Upper lobe of right lung (tissue), 1 donor: ENCODE measurements at regions not wholly inside any gene's neighbourhood (a gene's known extent, or its start where the extent isn't known, plus 50 kb on each side); places are given as distances from the start of the nearest gene placed in this dataset.

Experiments
- ATAC-seq: fragments of 200-7000 bp; cut with Tn5 transposase; one replicate; pipeline ENCODE4 v1.9.1; 2020; ENCODE audit warnings: mild to moderate bottlenecking, moderate library complexity
- DNase-seq: peaks from one replicate; pipeline ENCODE4 v3.0.0-alpha.2; 2020
- H3K27ac ChIP-seq: fragments of 200-600 bp; one replicate; pipeline ENCODE4 v1.8.0; 2022
- H3K27me3 ChIP-seq: fragments of 200-600 bp; one replicate; pipeline ENCODE4 v1.8.0; 2022; ENCODE audit warnings: mild to moderate bottlenecking
- H3K36me3 ChIP-seq: fragments of 200-600 bp; one replicate; pipeline ENCODE4 v1.8.0; 2022
- H3K4me1 ChIP-seq: fragments of 200-600 bp; one replicate; pipeline ENCODE4 v1.8.0; 2022
- H3K4me3 ChIP-seq: fragments of 200-600 bp; one replicate; pipeline ENCODE4 v1.8.0; 2022; ENCODE audit warnings: mild to moderate bottlenecking
- H3K9me3 ChIP-seq: fragments of 200-600 bp; one replicate; pipeline ENCODE4 v1.8.0; 2022
- intact Hi-C: fragments of 100-400 bp; cut with DNase I; formaldehyde crosslinking; loops from one replicate; pipeline ENCODE4 v1.11.0; 2022
- TF ChIP-seq, protein P1 (sequence below): fragments of 200-600 bp; IDR thresholded peaks from one replicate; pipeline ENCODE4 v1.8.0; 2022; ENCODE audit warnings: antibody characterized with exemption
- donor health status: DM: no; HTN: yes; CAD: no; lungs with severe emphysema.

DNA sequence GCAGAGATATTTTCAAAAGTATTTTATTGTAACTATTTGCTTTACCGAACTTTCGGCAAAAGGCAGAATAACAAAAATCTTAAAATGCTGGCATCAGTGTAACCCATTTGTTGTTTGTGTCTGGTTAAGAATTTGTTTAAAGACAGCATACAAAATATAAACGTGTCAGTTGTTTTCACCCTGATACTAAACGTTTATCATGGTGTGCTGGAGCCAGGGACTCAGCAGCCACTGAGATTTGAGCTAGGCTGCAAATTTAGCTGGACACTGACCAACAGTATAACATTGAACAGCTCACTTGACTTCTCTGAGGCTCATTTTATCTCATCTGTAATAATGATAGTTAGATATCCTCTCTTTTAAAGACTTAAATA lies 183.7 kb downstream of the TMTC3 start:
- ATAC-seq (no peak), DNase-seq (no peak)
- Histone ChIP-seq H3K36me3 (no peaks in the 10 kb centered on the region), H3K4me1 (no peaks in the 10 kb centered on the region), H3K4me3 (no peak overlapping the region), H3K27me3 (no peaks in the 10 kb centered on the region), H3K27ac (no peak overlapping the region), H3K9me3 (no peaks in the 10 kb centered on the region)
- intact Hi-C loops: no loop called here
- TF ChIP-seq, protein P1, sequence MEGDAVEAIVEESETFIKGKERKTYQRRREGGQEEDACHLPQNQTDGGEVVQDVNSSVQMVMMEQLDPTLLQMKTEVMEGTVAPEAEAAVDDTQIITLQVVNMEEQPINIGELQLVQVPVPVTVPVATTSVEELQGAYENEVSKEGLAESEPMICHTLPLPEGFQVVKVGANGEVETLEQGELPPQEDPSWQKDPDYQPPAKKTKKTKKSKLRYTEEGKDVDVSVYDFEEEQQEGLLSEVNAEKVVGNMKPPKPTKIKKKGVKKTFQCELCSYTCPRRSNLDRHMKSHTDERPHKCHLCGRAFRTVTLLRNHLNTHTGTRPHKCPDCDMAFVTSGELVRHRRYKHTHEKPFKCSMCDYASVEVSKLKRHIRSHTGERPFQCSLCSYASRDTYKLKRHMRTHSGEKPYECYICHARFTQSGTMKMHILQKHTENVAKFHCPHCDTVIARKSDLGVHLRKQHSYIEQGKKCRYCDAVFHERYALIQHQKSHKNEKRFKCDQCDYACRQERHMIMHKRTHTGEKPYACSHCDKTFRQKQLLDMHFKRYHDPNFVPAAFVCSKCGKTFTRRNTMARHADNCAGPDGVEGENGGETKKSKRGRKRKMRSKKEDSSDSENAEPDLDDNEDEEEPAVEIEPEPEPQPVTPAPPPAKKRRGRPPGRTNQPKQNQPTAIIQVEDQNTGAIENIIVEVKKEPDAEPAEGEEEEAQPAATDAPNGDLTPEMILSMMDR: no peak

- no peaks in the 10 kb centered on the region for H3K36me3 ChIP-seq
Measured at GRCh38 chr12:88327276-88327675, 185.2 kb downstream of the TMTC3 start.

DNA sequence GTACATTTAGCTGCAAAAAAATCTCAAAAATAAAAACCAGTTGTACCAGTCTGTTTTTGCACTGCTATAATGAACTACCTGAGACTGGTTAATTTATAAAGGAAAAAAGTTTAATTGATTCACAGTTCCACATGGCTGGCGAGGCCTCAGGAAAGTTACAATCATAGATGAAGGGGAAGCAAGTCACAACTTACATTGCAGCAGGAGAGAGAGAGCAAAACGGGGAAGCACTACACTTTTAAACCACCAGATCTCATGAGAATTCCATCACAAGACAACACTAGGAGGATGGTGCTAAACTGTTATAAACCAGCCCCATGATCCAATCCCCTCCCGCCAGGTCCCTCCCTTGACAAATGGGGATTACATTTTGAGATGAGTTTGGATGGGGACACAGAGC lies 186.0 kb downstream of the TMTC3 start:
- no peaks in the 10 kb centered on the region for H3K36me3 ChIP-seq
- H3K27me3 ChIP-seq: no peaks in the 10 kb centered on the region
- intact Hi-C loops: no loop called here
- no peak overlapping the region for H3K27ac ChIP-seq
- no peaks in the 10 kb centered on the region for H3K4me1 ChIP-seq
- no peaks in the 10 kb centered on the region for H3K9me3 ChIP-seq
- ATAC-seq (no peak), DNase-seq (no peak)
- TF ChIP-seq, protein P1: no peak
- no peak overlapping the region for H3K4me3 ChIP-seq

More at GRCh38 chr12:88327276-88327675, 185.2 kb downstream of the TMTC3 start:
- ATAC-seq: no peak
- no peak overlapping the region for H3K4me3 ChIP-seq
- intact Hi-C loops: no loop called here
- TF ChIP-seq, protein P1: no peak
- DNase-seq: no peak
- no peaks in the 10 kb centered on the region for H3K27me3 ChIP-seq
- no peaks in the 10 kb centered on the region for H3K9me3 ChIP-seq
- no peak overlapping the region for H3K27ac ChIP-seq
- H3K4me1 ChIP-seq: no peaks in the 10 kb centered on the region

GRCh38 chr12:88329833-88330232 lies 187.7 kb downstream of the TMTC3 start:
- H3K4me1 ChIP-seq: no peaks in the 10 kb centered on the region
- no peak for ATAC-seq
- no peaks in the 10 kb centered on the region for H3K36me3 ChIP-seq
- intact Hi-C loops: no loop called here
- H3K27me3 ChIP-seq: no peaks in the 10 kb centered on the region
- no peak overlapping the region for H3K4me3 ChIP-seq
- no peak for DNase-seq
- H3K9me3 ChIP-seq: no peaks in the 10 kb centered on the region
- H3K27ac ChIP-seq: no peak overlapping the region
- TF ChIP-seq, protein P1: no peak

- H3K36me3 ChIP-seq: no peaks in the 10 kb centered on the region
- H3K4me1 ChIP-seq: no peaks in the 10 kb centered on the region
- intact Hi-C loops: no loop called here
- H3K27ac ChIP-seq: no peak overlapping the region
- DNase-seq: no peak
- TF ChIP-seq, protein P1: no peak
- no peaks in the 10 kb centered on the region for H3K9me3 ChIP-seq
- no peak for ATAC-seq
- H3K27me3 ChIP-seq: no peaks in the 10 kb centered on the region
- no peak overlapping the region for H3K4me3 ChIP-seq
Measured at GRCh38 chr12:88334271-88334670, 192.2 kb downstream of the TMTC3 start.

- Histone ChIP-seq H3K4me3 (no peak overlapping the region), H3K36me3 (no peaks in the 10 kb centered on the region), H3K27ac (no peak overlapping the region), H3K9me3 (no peaks in the 10 kb centered on the region), H3K27me3 (no peaks in the 10 kb centered on the region), H3K4me1 (no peaks in the 10 kb centered on the region)
- intact Hi-C loops: no loop called here
- DNase-seq (no peak), ATAC-seq (no peak)
- TF ChIP-seq, protein P1: no peak
Measured at GRCh38 chr12:88336076-88336739, 194.1 kb downstream of the TMTC3 start.
